ENCODE measurements at regions not wholly inside any gene's neighbourhood (a gene's known extent, or its start where the extent isn't known, plus 50 kb on each side); places are given as distances from the start of the nearest gene placed in this dataset.

DNA sequence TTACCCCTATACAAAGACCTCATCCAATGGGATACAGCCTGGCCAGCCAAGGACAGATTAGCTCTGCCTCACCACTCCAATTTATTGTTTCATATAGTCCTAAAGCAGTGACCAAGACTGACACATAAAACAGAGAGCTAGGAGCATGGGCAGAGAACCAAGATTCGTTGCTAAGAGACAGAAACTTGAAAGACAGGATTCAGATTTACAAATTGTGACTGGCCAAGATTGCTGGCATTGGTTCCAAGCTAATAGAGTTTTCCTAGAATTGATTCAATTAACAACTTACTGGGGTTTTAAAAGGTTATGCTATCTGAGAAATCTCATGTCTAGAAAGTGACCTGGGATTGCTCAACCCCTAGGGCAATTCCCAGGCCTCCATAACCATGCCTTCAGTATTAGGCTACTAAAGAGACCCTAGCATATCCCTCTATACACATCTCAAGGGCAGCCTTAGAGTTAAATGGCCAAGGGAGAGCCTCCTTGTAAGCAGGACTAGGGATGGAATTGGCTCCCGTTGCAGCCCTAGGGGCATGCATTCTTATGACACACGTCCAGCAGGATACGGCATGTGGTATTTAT is 75.6 kb downstream of the ICOS start:
- DNase-seq, result no peak

DNA sequence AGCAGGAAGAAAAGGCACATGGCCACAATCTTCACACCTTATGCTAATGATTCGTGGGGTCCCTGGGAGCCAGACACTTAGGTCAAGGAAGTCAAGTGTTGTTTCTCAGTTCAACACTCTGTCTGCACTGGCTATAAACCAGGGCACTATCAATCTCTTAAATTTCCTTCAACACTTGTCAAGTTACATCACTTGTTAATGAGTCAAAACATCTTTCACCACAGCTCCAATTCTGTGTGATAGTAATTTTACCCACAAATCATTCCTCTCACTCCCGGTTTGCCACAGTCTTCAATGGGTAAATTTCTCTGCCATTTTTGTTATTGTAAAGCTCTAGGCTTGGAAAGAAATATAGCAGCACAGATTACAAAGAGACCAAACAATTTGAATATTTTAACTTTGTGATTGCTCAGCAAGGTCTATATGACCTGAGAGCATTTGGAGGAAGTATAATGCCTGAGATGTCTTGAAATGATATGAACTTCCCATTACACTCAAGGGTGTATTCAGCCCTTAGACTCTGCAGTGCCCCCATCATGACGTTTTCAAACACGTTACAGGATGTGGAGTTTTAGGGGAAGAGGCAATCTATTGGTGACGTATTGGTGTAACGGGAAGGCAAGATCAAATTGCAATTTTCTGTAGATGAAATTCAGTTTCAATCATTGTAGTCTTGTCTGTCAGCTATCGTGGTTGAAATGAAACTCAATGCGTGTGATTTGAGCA is 78.7 kb downstream of the ICOS start:
- DNase-seq, result no peak

DNA sequence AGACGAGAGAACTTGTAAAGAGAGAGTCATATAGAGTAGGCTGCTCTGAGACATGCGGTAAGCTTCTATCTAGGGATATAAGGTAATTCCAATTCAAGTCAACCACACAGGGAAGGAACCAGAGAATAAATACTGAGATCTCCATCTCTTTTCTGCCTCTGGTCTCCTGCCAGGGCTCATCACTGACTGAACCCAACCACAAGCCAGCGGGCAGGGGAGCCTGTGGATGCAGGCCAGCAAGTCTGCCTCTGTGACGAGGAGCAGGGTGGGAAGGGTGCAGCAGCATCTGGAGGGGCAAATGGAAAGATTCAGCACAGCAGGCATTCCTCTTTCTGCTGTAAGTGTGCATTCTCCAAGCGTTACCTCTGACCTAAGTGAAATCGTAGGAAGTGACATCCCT is 82.2 kb downstream of the ICOS start:
- no peak for DNase-seq

DNA sequence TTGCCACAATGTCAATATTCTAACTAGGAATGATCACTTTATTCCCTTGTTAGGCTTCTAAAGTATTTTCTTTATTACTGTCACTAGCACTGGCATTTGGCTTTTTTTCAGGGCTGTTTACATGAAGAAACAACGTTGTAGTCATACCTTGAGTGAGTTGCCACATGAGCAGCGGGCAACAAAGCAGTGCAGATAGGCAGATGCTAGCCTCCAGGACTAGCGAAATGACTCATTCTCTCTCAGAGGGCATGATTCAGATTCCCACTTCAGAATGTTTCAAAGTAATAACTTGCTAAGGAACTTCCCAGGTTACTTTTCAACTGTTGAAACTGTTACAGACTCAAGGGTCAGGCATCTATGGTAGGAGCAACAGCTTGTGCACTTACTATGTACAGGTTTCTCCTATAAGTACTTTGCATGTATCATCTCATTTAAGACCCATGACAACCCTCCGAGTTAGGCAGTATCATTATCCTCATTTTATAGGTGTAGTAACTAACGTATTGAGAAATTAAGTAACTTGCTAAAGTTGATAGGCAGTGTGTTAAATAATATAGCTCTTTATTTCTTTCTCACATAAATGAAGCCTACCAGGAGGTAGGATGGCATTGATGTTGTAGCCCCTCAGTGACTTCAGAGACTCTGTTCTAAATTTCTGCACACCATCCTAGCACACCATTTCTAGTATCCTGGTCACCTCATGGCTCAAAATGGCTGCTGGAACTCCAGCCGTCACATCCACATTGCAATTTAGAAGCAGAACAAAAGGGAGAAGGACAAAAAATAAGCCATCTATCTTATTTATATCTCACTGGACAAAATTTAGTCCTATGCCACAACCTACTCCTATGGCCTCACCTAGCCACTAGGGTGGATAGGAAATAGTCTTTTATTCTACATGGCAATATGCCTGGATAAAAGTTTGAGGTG is 83.3 kb downstream of the ICOS start:
- peak; percentile 37 for DNase-seq

DNA sequence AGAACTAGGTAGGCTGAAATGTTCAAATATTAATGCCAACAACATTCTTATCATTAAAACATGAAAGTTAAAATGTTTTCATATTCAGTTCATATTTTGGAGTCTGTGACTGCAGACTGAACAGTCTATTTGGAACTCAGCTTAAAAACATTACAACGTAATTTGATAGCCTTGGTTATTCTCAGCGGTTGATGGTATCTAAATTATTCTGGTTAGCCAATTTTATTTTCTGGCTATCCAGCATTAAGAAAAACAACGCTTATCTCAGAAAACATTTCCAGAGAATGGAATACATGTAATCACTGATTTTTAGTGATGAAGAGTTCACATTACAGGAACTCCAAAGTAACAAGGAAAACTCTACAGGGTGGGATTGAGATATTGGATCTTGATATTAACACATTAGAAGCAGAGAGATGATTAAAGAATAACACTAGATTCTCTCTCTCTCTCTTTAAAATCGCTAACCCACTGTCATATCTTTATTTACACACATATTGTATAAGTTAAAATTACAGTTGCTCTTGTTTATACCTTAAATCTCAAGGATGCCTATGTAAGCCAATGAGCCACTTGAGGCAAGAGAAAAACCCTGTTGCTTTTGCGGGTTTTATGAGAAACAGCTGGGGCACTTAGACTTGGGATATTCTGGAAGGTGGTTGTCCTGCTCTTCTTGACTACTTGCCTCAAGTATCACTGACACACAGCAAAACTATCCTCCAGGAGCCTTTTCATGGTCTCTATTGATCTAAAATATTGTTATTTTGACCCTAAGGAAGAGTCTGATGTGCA is 84.9 kb downstream of the ICOS start:
- DNase-seq, result no peak

DNA sequence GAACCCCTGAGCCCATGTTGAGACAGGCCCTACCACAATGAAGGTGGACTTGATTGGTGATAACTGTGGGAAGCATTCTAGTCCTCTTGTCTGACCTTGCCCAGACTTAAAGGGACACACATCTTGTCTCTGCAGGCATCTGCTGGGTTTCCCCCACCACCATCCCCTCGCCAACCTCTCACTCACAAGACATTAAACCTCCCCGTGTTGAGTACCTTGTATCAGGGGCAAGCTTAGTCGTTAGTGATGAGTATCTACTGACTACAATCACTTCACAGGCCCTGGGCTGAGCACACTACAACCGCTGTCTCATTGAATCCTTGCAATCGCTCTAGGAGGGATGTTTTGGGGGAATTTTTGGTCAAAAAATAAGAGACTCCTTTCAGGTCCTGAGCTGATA is 86.0 kb downstream of the ICOS start:
- no peak for DNase-seq

DNA sequence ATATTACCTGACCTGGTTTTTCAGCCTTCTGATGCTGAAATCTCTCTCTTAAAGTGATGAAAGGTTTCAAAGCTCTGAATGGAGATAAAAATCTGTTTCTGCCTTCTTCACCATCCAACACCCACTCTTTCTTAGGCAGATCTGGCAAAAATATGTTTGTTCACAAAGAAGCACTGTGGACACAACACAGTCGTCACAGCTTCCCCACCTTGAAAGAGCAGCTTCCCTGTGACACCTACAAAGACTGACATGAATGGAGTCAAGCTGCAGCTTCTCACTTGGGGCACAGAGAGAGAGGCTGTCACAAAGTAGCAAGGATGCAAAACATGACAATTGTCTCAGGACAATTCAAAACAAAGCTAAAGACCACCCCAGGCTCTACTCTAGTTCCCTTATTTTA is 86.5 kb downstream of the ICOS start:
- DNase-seq, result no peak

DNA sequence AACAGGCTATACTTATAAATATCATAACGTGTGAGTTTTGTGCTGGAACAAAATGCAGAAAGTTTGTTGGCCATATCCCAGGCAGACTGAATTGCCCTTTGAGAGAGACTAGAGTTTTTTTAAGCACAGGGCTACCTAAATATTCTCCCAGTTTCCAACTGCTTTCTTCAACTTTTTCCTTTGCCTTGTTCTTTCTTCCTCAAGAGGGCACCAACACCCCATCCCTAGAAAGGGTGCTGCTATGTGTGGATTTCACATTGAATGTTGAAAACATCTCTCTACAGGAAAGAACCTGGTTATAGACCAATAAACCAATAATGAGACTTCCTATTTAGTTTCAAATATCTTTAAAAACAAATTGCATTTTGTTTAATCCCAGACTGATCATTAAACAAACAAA is 87.9 kb downstream of the ICOS start:
- DNase-seq, result peak; percentile 29

DNA sequence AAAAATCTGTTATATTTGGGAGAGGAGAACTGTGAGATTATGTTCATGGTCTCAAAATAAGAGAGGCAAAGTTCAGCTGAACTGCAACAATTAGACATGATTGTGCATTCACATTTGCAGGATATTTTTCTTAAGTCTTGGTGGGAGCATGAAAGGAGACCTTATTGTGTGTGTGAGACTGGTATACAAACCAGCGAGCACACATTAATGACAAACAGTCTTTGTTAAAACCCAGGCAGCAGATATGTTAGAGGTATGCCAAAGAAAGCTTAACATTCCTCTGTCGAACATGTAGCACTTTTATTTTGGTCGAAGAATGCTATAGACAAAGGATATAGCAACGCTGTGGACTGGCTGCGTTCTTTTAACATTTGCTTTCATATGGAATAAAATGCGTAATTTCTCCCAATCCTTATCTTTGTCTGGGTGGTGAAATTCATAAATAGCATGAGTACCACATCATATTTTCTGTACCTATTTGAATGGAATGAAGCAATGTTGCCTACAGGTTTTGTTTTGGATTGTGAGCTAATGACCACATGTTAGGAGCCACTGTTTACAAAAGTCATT is 88.4 kb downstream of the ICOS start:
- no peak for DNase-seq

DNA sequence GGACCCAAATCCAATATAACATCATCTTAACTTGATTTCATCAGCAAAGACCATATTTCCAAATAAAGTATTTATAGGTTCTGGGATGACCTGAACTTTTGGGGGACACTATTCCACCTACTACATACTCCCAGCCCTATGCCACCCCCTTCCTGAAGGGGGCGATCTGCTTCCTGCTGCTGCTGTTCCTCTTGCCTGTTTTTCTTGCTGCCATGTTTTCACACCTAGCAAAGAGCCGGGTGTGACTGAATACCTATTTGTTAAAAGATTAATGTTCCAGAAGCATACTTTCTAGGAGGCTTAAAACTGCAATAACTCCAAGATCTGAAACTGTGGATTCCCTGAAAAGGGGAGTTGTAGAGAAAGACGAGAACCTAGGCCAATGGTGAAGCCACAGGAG is 89.7 kb downstream of the ICOS start:
- DNase-seq, result no peak

DNA sequence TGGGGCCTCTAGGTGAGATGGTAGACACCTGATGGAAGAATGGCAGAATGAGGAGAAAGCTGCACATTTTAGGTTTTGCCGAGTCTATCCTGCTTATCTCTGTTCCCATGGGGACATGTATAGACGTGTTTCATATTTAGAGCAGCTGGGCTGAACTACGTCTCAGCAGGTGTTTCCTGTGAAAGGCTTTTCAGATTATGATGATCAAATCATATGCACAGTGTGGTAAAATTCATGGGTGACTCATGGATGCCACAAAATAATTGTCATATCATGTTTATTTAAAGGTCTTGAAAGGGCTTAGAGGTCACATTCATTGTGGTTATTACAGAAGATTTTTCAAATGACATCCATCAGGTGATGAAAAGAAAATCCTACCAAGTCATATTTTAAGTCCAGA is 90.5 kb downstream of the ICOS start:
- DNase-seq, result peak; percentile 3

DNA sequence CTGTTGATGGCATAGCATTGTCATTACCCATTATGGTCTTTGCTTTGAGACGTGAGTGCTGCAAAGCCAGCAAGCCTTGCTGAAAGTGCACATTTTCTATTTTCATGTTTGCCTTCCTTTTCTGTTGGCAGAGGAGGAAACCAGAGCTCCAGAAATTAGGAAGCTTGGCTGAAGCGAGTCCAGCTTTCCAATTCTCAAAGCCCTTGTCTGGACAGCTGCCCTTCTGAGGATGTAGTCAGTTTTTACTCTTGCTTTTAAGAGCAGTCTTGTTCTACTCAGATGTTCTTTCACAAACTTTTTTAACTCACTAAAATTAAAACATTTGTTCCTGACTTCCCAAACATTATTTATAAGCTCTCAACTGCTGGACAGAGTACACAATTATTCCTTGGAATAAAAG is 93.8 kb downstream of the ICOS start:
- no peak for DNase-seq

DNA sequence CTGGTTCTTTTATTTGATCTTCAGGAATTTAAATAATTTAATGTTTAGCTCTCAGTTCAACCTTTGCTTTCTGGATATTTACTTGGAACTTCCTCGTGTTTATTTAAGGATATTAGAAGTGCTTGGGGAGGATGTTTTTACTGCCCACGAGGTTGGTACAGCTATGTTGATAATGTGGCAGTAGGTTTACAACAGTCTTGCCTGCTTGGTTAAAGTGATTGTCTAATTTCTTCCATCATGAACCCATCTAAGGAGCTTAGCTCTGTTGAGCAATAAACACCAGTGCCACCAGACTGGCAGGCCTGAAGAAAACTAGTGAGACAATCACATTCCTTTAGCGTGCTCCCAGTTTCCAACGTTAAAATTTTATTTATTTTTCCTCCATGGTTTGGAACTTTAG is 94.5 kb downstream of the ICOS start:
- no peak for DNase-seq

DNA sequence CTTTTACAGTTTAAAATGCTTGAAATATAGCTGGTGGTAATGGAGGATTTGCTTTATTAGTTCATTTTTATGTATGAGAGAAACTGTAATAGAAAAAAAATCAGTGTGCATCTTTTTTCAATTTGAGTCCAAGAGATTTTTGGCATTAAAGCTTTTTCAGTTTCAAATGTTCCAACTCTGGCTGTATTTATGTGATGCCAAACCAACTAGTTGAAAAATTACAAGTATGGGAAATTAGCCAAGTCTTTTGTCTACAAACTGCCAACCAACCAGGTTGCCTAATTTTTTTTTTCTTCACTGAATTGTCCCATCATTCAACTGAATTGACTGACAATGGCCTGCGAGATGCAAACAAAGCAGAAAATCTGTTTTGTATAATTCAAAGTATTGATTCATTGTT is 95.7 kb downstream of the ICOS start:
- no peak for DNase-seq

DNA sequence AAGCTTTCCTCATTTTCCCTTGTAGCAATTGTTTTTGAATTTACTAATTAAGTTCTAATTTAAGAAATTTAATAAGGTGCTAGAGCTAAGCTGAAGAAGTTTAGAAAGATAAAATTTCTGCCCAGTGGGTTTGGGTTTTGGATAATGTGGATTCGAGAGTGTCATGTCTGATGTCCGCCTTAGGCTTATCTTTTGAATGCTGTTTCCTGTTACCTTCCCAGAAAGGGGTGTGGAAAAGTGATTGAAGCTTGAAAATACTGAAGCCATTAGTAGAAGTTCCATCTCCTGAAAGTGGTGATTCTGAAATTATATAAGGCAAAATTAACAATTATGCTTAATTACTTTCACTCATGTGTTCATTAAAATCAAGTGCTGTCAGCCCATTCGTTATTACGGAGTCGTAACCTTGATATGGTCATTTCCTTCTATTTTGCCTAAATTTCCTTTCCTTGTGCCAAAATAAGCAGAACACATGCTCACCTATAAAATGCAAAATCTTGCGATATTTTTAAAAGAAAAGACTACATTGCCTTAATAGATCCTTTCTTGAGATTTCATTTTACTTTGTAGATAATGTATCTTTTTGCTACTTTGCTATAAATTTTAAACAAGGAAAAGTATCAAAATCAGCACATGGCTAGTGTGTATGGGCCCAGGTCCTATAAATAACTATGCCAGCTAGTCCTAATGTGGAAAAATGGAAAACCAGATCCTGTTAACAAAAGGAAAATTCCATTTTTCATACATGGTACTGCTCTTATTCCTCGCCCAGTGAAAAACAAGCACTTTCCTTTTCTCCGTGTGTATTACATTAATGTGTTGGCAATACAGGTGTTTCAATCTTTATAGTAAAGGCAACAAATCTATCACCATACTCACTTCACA is 97.3 kb downstream of the ICOS start:
- DNase-seq, result no peak

DNA sequence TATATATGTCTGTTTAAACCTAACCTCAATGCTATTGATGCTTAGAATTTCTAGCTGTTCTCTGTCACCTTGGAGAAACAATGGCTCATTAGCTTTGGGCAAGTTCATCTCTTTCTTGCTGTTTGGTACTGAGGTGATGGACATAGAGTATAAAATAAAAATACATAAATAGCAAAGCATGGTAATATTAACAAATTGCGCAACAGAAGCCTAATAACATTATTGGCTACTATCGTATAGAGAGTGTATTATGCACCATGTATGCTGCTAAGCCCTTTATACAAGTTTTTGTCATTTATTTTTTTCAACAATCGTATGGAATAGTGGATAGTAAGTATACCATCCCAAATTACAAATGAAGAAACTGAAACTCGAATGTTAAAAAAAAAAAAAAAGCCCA is 100.1 kb downstream of the ICOS start:
- DNase-seq, result no peak

DNA sequence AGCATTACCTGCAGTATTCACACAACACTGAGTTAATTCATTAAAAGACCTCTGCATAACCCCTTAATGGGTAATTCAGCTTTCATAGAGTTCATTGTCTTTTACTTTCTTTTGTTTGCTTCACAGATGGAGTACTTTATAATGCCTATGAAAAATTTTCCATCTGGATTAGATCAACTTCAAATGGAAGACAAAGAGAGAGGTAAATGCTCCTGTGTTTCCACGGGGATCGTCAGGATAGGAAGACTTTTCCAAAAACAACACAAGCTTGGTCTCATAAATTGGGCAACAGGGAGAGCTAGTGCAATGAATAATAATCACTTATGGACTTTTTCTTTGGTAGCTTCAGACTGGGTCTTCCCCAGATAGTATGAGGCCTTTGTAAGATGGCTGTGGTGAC is 100.7 kb downstream of the ICOS start:
- no peak for DNase-seq

DNA sequence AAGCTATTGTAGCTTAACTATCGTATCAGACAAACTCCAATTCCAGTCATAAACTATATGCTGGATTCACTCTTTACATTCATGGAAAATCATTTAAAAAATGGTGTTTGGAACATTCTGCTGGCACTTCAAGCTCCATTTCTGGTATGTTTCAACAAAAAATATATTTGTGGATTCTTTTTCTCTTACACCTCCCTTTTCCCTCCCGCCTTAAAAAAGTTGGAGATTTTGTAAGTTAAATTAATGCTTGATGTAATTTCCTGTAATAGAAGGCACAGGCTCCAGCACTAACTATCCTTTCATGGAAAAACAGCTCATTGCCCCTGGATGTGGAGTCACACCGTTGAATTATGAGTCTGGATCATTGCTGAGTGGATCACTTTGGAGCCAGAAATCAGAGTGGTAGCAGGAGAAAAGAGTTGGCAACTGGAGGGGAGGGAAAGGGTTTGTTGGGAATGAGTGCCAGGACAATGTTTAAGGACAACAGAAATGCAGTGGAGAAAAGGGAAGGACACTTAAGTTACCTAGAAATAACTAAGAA is 102.8 kb downstream of the ICOS start:
- no peak for DNase-seq

DNA sequence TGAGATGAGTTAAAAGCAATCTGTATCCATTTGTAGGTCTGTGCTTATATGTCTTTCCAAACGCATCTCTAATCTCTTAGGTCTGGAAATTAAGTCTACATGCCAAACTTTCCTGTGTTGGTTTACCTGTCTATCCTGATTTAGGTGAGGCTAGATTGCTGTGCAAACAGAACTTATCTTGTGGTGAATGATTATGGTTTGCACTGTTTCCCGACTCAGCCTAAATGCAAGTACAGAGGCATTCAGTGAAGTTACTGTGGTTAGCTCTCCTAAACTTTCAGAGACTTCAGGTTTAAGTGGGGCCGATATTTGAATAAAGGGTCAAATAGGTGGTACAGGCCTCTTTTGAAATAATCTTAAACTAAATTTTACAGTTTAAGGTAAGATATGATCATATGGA is 103.5 kb downstream of the ICOS start:
- DNase-seq, result no peak

DNA sequence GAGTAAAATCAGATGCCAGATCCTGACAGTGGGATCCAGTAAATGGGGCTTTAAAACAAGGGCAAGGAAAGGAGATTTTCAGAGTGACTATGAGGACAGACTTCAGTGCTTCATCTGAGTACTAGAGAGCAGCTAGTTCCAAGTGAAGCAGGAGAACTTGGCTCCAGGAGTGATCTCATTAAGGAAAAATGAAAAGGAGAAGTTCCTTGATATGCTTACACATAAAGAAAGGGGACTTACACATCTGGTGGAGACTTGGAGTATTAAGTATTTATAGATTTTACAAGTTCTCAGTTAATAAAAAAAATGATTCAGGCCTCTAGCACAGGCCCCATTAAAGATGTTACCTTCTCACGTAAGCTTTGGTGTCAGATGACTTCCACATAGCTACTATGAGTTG is 105.8 kb downstream of the ICOS start:
- DNase-seq, result no peak

DNA sequence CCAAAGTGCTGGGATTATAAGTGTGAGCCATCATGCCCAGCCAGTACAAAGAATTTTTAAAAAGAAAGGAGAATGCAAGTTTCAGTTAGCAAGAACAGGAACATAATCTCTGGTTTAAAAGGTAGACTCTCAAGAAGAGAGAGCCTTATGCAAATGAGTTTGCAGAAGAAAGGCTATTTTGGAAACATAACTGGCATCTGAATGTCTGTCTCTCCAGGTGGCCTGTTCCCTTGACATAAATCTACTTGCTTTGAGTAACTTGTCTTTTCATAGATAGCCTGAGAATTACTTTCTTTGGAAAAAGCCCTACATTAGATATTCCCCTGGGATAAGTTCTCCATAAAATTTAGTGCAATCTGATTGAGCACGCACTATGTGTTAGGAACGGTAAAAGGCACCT is 109.6 kb downstream of the ICOS start:
- DNase-seq, result no peak

DNA sequence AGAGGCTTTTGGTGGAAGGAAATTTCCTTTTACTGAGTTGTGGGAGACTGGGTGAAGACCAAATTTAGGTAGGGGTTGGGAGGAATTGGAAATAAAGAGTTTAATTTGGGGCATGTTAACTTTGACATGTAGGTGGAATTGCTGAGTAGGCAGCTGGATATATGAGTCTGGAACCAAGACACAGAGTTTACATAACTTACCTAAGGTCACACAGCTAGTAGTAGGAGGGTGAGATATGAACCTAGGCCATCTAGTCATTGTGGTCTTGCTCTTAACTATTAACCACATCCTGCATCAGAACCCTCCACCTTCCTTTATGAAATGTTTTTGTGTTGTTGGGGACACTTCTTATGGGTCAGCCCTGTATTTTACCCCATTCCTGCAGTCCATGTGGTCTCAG is 113.1 kb downstream of the ICOS start:
- no peak for DNase-seq
